ENCODE measurements at regions not wholly inside any gene's neighbourhood (a gene's known extent, or its start where the extent isn't known, plus 50 kb on each side); places are given as distances from the start of the nearest gene placed in this dataset.
"Not testable (repeated sequence)": the region's sequence is repeated elsewhere in the genome, so short reads cannot be mapped to it uniquely, and the experiment has no call there.

DNA sequence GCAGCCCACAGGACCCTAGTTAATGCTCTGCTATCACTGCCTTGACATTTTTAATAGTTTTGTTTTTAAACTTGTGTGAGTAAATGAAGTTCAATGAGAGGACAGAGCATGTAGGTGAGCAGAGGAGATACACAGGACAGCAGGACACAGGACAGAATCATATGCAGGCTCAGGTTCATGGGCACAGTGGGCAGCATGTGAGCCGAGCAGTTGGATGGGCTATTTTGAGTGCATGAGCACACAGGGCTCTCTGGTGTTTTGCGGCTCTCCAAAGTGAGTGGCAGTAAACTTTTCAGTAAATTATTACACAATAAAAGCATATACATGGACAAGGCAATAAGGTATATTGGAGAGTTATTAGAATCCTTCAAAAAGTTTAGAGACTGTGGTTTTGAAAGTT lies 189.7 kb upstream of the OR4E1 start:
- DNase-seq (ENCODE audit: low read depth, low spot score) = no peak

DNA sequence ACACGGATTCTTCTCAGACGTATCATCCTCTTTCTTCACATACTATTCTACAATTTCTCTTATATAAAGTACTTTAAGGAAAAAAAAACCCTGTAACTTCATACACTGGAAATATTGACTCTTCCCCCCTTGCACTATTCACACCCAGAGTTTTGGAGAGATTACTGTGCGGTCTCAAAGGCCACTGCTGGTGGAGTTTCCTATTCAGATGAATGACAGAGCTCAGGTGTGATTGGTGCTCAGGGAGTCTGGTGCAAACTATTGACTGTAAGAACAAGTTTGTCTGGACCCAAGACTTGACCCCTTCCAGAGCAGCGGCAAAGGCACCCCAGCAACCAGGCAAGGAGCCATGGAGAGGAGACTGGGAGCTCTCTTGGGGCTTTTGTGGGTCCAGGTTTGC lies 187.5 kb upstream of the OR4E1 start:
- DNase-seq (ENCODE audit: low read depth, low spot score) = no peak

DNA sequence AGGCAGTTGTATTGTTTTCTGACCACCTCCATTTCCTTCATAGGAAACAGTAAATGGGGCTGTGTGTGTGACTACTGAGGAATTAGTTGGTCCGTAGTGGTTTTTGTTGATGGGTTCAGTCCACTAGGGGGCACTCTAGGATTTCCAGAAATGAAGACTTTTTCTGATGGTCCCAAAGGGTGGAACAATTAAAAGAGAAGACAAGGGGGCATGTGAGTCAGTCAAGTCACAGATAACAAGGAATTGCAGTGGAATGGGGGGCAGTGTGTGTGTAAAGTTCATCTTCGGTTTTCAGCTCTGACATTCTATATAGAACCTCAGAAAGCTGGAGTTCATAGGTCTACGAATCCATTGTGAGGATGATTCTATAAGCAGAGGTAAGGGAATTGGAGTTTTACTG lies 186.6 kb upstream of the OR4E1 start:
- DNase-seq (ENCODE audit: low read depth, low spot score) = no peak

DNA sequence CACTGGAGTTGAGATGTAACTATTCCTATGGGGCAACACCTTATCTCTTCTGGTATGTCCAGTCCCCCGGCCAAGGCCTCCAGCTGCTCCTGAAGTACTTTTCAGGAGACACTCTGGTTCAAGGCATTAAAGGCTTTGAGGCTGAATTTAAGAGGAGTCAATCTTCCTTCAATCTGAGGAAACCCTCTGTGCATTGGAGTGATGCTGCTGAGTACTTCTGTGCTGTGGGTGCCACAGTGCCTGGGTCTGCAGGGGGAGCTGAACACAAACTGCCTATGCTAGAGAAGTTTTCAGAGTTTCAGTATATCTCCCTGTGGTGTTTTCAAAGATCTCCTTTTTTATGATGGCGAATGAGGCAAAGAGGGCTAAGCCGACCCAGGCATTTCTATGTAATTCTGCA lies 179.2 kb upstream of the OR4E1 start:
- no peak for DNase-seq (ENCODE audit: low read depth, low spot score)

DNA sequence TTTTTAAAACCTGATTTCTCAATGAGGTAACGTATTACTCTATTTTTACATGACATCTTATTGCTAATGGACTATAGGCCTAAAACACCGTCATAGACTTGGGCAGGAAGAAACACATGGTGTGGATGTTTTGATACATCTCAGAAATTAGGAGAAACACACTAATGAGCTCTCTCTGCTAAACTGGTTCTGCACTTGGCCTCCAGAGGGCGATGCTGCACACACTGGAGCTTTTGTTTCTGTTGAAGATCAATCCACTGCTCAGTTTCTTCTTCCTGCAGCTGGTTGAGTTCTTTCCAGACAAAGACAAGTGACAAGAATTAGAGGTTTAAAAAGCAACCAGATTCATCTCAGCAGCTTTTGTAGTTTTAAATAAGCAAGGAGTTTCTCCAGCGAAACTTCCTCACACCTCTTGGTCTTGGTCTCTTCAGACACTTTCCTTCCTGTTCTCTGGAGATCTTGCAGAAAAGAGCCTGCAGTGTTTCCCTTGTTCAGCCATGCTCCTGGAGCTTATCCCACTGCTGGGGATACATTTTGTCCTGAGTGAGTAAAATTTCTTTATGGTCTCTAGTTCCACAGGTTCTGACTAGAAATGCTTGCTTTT lies 178.5 kb upstream of the OR4E1 start:
- no peak for DNase-seq (ENCODE audit: low read depth, low spot score)

DNA sequence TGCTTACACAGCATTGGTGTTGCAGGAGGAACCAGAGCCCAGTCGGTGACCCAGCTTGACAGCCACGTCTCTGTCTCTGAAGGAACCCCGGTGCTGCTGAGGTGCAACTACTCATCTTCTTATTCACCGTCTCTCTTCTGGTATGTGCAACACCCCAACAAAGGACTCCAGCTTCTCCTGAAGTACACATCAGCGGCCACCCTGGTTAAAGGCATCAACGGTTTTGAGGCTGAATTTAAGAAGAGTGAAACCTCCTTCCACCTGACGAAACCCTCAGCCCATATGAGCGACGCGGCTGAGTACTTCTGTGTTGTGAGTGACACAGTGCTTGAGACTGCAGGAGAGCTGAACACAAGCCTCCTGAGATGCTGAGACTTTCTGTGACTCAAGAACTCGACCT lies 173.3 kb upstream of the OR4E1 start:
- not testable (repeated sequence) for DNase-seq (ENCODE audit: low read depth, low spot score)

DNA sequence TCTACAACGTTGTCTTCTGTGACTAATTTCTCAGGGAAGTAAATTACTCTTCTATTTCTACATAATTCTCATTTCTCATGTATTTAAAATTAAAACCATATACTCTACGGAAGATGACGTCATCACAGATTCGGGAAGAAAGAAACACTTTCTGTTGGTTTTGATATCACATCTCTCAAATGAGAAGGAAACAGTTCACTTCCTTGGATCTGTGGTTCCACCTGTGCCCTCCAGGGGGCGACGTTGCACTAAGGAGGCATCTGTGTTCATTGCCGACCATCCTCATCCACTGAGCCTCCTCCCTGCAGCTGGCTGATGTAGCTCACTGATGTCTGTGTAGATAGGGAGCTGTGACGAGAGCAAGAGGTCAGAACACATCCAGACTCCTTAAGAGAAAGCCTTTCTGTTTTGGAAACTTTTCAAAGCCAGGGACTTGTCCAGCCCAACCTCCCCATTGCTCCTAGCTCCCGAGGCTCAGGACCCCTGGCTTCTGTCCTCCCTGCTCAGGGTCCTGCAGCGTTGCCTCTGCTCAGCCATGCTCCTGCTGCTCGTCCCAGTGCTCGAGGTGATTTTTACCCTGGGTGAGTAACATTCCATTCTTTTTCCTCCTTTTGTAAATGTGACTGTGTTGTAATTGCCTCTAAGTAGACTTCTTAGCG lies 172.7 kb upstream of the OR4E1 start:
- DNase-seq (ENCODE audit: low read depth, low spot score) = no peak

DNA sequence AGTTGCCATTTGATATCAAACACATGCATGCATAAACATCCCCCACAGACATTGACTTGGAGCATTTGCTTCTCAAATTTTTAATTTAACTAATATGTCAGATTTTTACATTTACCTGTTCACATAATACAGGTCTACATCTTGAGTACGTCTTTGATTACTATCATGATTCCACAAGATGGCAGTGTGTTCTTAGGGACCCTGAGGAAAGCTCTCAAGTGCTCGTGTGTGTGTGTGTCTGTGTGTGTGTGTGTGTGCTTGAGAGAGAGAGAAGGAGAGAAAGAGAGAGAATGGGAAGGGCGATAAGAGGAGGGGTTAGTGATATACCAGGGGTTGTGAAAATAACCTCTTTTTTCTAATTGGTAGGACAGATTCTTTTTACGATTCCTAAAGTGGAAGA lies 167.1 kb upstream of the OR4E1 start:
- no peak for DNase-seq (ENCODE audit: low read depth, low spot score)

DNA sequence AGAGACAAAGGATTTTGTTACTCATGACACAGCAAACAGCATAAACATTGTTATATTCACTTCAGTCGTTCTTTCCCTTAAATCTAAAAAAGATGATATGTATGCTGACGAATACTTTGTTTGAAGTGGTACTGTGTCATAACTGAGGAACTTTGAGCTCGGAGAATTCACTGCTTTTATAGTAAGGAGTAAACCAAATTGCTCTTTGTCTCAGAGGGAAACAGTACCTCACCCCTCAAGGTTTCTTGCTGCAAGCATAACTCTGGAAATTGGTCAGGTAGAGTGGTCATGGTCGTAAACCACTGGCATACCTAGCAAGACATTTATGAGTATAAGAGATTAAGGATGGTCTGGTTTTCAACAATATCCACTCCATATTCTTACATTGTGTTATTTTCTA lies 160.2 kb upstream of the OR4E1 start:
- DNase-seq (ENCODE audit: low read depth, low spot score) = no peak

DNA sequence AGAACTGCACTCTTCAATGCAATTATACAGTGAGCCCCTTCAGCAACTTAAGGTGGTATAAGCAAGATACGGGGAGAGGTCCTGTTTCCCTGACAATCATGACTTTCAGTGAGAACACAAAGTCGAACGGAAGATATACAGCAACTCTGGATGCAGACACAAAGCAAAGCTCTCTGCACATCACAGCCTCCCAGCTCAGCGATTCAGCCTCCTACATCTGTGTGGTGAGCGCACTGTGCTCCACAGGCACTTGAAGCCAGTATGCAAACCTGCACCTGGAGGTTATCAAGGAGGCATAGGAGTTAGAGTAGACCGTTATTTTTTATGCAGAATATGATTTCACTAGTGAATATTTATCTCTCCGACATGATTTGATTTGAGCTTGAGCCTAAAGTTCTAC lies 152.2 kb upstream of the OR4E1 start:
- DNase-seq (ENCODE audit: low read depth, low spot score) = no peak

DNA sequence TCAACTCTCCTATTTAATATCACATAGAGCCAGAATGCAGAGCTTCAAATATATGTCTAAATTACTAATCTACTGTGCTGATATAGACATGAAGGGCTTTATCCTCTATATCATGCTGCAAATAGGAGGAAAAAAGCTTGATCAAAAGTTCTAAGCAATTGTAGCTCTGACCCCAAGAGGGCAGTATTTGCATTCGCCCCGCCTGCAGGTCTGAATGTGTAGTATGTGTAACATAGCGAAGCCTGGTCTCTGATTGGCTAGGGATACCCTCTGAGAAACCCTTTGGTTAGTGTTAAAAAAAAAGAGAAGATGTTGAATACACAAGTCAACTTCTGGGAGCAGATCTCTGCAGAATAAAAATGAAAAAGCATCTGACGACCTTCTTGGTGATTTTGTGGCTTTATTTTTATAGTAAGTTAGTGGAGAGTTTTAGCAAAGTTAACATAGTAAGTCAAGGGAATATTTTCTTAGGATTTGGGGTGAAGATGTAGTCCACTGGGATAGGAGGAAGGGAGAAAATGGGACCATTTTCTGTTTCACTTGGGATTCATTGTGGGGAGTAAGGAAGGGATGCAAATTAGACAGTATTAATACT lies 151.6 kb upstream of the OR4E1 start:
- no peak for DNase-seq (ENCODE audit: low read depth, low spot score)

DNA sequence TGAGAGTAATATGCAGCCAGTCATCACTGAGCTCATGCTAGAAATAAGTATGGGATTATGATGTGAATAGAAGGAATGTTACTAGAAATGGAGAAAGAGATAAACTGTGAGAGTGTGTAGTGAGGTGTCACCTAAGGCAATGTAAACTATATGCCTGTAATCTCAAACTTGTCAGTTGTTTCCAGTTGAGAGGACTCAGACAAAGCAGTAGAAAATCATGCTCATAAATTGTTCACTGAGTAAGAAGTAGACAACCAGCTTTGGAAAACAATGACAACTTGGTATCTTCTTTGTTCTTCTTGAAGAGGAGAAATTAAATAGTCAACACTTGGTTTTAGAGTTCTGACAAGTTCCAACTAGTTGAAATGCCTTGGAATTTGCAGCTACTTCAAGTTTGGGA lies 148.5 kb upstream of the OR4E1 start:
- no peak for DNase-seq (ENCODE audit: low read depth, low spot score)

DNA sequence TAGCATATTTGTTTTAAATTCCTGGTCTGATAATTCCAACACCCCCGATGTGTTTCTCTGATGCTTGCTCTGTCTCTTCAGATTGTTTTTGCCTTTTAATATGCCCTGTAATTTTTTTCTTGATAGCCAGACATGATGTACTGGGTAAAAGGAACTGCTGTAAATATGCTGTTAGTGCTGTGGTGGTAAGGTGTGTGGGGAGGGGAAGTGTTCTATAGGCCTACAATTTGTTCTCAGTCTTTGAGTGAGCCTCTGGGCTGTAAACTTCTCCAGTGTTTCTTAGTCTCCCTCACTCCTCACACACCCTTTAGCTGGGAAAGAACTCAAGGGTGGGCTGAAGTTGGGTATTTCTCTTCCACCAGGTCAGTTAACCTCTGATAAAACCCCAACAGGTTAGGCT lies 147.0 kb upstream of the OR4E1 start:
- no peak for DNase-seq (ENCODE audit: low read depth, low spot score)

DNA sequence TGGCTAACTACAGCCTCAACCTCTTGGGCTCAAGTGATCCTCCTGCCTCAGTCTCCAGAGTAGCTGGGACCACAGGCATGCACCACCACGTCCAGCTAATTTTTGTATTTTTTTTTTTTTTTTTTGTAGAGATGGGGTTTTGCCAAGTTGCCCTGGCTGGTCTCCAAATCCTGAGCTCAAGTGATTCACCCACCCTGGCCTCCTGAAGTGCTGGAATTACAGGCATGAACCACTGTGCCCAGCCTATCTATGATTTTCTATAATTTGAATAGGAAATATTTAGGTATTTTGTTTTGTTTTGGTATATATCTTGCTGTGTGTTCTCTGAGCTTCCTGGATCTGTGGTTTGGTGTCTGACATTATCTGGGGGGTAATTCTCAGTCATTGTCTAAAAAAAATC lies 146.3 kb upstream of the OR4E1 start:
- not testable (repeated sequence) for DNase-seq (ENCODE audit: low read depth, low spot score)

DNA sequence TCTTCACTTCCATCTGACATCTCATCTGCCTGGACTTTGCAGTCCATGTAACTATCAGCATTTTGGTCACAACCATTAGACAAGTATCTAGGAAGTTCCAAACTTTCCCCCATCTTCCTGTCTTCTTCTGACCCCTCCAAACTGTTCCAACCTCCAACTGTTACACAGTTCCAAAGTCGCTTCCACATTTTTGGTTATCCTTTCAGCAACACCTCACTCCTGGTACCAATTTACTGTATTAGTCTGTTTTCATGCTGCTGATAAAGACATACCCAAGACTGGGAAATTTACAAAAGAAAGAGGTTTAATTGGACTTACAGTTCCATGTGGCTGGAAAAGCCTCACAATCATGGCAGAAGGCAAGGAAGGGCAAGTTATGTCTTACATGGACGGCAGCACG lies 143.4 kb upstream of the OR4E1 start:
- DNase-seq (ENCODE audit: low read depth, low spot score) = not testable (repeated sequence)

DNA sequence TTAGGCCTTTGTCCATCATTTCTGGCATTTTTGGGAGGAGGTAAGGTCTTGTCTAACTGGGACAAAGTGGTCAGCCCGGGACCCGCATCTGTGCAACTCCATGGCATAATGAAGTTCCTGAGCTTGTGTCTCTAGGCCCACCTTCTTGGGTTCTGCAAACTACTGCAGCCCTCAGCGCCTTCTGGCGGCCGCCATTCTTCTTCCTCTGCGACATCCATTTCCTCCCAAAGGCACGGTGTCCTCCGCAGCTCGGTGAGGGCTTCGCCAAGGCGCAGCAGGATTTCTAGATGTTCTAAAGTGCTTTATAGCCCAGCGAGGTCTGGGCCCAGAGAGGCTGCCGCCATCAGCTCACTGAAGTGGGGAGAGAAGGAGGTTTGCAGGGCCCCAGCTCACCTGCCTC lies 134.4 kb upstream of the OR4E1 start:
- DNase-seq (ENCODE audit: low read depth, low spot score) = no peak

DNA sequence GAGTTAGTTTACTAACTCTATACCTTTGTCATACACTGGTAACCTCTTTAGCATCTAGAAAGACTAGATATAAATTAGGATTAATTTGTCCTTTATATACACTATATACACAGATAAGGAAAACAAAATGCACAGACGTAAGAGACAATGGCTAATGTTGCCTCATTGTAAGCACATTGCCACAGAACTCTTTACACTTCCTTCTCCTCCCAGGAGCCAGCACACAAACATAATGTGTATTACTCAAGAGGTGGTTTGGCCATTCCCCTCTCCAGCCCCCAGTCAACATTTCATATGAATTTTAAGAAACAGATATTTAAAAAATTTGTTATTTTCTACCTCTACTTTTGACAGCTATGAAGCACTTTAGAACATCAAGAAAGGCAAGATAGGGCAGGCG lies 131.4 kb upstream of the OR4E1 start:
- DNase-seq (ENCODE audit: low read depth, low spot score) = no peak

DNA sequence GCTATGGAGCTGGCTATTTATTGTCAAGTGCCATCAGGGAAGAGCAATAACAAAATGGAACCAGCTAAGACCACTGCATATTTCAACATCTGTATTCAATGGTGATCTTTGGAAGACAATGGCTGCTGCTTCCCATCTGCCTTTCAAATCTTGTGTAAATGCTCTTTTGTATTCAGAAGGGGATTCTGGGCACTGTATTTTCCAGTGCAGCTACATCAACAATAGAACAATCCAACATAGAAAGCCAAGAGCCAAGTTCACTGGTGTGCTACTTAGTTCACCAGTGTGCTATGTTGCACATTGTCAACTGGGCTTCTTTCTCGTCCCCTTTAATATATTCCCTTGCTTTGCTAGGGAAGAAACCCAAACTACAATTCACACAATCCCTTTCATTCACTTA lies 128.8 kb upstream of the OR4E1 start:
- no peak for DNase-seq (ENCODE audit: low read depth, low spot score)

DNA sequence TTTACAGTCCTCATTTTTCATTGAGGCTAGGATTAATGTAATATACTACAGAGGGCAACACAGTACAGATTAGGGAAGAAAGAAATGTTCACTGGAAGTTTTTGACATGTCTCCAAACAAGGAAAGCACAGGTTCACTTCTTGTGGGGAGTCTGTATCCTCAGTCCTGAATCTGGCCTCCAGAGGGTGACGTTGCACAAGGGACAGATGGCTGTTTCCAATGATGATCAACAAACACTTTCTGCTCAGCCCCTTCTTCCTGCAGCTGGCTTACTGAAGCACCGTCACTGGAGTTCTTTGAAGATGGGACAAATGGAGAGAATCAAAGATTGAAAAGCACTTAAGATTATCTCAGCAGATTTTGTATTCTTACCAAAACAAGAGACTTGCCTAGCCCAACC lies 123.3 kb upstream of the OR4E1 start:
- no peak for DNase-seq (ENCODE audit: low read depth, low spot score)

DNA sequence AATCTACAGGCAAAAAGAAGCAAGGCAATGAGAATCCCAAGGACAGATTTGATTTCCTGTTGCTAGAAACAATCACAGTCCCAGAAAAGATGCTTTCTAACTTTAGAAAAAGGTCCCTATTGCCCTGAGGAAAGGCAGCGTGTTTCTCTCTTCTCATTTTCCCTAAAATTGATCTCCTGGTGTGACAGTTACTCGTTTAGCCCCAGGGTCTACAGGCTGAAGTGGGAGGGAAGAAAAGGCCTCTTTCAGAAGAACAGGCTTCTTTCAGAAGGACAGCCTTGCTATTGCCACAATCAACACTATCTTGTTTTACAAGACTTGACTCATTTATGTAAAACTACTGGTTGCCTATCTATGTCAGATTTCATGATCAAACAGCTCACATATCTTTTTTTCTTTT lies 121.8 kb upstream of the OR4E1 start:
- no peak for DNase-seq (ENCODE audit: low read depth, low spot score)

DNA sequence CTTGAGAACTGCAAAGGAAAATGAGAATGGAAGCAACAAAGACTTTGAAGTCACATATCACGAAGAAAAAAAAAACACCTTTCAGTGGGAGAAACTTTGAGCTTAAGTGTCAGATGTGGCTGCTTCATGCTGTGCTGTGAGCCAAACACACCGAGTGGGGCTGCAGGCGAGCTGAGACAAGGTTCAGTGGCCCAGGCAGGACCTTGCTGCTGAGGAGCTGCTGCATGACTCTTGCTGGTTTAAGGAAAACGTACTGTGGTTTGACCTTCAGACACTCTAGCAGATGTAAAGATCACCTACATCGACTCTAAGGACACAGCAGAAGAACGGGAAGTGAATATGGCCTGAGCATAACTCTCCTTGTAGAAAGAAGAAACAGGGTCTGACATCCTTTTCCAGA lies 118.1 kb upstream of the OR4E1 start:
- no peak for DNase-seq (ENCODE audit: low read depth, low spot score)

DNA sequence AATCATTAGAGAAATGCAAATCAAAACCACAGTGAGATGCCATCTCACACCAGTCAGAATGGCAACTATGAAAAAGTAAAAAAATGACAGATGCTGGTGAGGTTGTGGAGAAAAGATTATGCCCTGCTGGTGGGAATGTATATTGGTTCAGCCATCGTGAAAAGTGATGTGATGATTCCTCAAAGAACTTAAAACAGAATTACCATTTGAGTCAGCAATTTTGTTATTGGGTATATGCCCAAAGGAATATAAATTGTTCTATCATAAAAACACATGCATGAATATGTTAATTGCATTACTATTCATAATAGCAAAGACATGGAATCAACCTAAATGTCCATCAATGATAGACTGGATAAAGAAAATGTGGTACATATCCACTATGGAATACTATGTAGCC lies 115.1 kb upstream of the OR4E1 start:
- not testable (repeated sequence) for DNase-seq (ENCODE audit: low read depth, low spot score)

DNA sequence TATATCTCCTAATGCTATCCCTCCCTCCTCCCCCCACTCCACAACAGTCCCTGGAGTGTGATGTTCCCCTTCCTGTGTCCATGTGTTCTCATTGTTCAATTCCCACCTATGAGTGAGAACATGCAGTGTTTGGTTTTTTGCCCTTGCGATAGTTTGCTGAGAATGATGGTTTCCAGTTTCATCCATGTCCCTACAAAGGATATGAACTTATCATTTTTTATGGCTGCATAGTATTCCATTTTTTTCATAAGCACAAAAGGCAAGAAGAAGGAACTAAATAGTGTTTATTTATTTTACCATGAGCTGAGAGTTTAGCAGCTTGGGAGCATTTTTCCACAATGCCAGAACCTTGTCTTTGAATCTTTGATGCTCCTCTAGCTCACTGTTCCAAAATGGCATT lies 113.6 kb upstream of the OR4E1 start:
- not testable (repeated sequence) for DNase-seq (ENCODE audit: low read depth, low spot score)
